Ovary (tissue), 7 donors: ENCODE measurements at regions not wholly inside any gene's neighbourhood (a gene's known extent, or its start where the extent isn't known, plus 50 kb on each side); places are given as distances from the start of the nearest gene placed in this dataset.

Source experiments
- DNase-seq, 5 donors: peaks; one replicate each; pipeline ENCODE4 v3.0.0-alpha.2; 2019 to 2020
- H3K27ac ChIP-seq, 2 donors: fragments of 200-600 bp; one replicate each; pipeline versions ENCODE4 v1.5.1 to v1.8.0; 2019 to 2022
- H3K27me3 ChIP-seq: fragments of 200-600 bp; one replicate; pipeline ENCODE4 v1.8.0; 2022
- H3K36me3 ChIP-seq: fragments of 200-600 bp; sonication (generic); one replicate; pipeline ENCODE4 v1.5.1; 2019
- H3K4me1 ChIP-seq: one replicate; pipeline ENCODE4 v1.8.1; 2013; ENCODE audit warnings: mild to moderate bottlenecking, moderate library complexity; ENCODE audit not compliant: insufficient read depth
- H3K4me3 ChIP-seq: fragments of 200-600 bp; sonication (generic); one replicate; pipeline ENCODE4 v1.5.1; 2017
- H3K9me3 ChIP-seq, 2 donors: fragments of 200-600 bp in 1 of 2; sonication (generic) in 1 of 2; one replicate each; pipeline versions ENCODE4 v1.5.1 to v1.8.1; 2013 to 2019; ENCODE audit warnings: mild to moderate bottlenecking in 1 of 2, moderate library complexity in 1 of 2
- EP300 ChIP-seq: sonication (generic); formaldehyde crosslinking; IDR thresholded peaks from one replicate; pipeline ENCODE4 v1.6.1; 2017; ENCODE audit warnings: antibody characterized with exemption
- POLR2A ChIP-seq: fragments of 450-650 bp; IDR thresholded peaks from one replicate; pipeline ENCODE4 v1.6.1; 2017; ENCODE audit warnings: antibody characterized with exemption, mild to moderate bottlenecking, moderate library complexity
- WGBS, 3 donors: extraction: QIAGEN DNeasy Blood & Tissue Kit in 1 of 3; methylation state at CpG; one replicate each; pipeline versions ENCODE4 v1.1.5 to v1.1.7; 2013 to 2017; 5-methylcytosine and 5-hydroxymethylcytosine counted together
- intact Hi-C, 4 donors: fragments of 100-400 bp; cut with DNase I; formaldehyde crosslinking; loops; one replicate each; pipeline versions ENCODE4 v1.11.0 to v1.15.1; 2022 to 2023
- TF ChIP-seq, protein P1 (sequence below), 3 donors: fragments of 450-650 bp in 2 of 3; fragments of 200-600 bp in 1 of 3; IDR thresholded peaks; one replicate each; pipeline versions ENCODE4 v1.5.1 to v1.8.0; 2016 to 2022; ENCODE audit warnings: antibody characterized with exemption in 3 of 3, mild to moderate bottlenecking in 1 of 3
- donor health status: DM: no; HTN: no; CAD: no; lungs with moderate emphysema.
- donor health status: DM: no; HTN: no; CAD: no.
- donor health status: Bipolar disorder and iron deficiency.
- donor health status: DM: no; HTN: no; CAD: no.
- donor health status: DM: yes; HTN: yes; CAD: no.

DNA sequence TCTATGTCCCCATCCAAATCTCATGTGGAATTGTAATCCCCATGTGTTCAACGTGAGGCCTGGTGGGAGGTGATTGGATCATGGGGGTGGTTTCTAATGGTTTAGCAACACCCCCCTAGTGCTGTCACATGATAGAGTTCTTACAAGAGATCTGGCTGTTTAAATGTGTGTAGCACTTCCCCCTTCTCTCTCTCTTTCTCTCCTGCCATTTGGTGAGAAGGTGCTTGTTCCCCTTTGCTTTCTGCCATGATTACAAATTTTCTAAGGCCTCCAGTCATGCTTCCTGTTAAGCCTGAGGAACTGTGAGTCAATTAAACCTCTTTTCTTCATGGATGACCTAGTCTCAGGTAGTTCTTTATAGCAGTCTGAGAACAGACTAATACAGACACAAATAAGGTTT is 165.4 kb downstream of the OGFRL1 start:
- WGBS, 3 donors, result 41 to 48% (median 44%) methylated on average over 1 of the region's 1 CpG
- TF ChIP-seq POLR2A (no peak), EP300 (no peak)
- TF ChIP-seq, protein P1, sequence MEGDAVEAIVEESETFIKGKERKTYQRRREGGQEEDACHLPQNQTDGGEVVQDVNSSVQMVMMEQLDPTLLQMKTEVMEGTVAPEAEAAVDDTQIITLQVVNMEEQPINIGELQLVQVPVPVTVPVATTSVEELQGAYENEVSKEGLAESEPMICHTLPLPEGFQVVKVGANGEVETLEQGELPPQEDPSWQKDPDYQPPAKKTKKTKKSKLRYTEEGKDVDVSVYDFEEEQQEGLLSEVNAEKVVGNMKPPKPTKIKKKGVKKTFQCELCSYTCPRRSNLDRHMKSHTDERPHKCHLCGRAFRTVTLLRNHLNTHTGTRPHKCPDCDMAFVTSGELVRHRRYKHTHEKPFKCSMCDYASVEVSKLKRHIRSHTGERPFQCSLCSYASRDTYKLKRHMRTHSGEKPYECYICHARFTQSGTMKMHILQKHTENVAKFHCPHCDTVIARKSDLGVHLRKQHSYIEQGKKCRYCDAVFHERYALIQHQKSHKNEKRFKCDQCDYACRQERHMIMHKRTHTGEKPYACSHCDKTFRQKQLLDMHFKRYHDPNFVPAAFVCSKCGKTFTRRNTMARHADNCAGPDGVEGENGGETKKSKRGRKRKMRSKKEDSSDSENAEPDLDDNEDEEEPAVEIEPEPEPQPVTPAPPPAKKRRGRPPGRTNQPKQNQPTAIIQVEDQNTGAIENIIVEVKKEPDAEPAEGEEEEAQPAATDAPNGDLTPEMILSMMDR (IDR thresholded peaks at IDR 0.05), result no peak

DNA sequence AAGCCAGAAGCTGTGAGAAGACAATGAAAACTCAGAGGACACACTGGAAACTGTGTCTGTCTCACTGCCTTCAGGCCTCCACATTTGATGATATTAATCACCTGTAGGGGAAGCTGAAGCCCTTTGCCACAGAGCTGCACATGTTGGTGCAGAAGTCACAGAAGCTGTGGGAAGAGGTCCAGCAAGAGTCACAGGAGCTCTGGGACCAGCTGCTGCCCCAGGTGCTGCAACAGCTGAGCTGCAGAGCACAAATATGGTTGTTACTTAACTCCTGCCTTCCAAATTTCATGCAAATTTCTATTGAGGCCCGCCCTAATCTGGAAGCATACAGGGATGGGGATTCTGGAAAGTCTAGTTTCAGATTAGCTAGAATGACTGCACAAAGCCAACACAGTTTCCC is 169.3 kb downstream of the OGFRL1 start:
- no peaks in the 10 kb centered on the region for H3K36me3 ChIP-seq
- no peaks in the 10 kb centered on the region for H3K4me1 ChIP-seq
- no peak overlapping the region for H3K27ac ChIP-seq
- DNase-seq, result no peak
- TF ChIP-seq, protein P1 (IDR thresholded peaks at IDR 0.05), result no peak
- TF ChIP-seq EP300, result no peak
- no peak for TF ChIP-seq POLR2A
- H3K9me3 ChIP-seq, result no peaks in the 10 kb centered on the region
- intact Hi-C loops, result no loop called here
- no peak overlapping the region for H3K4me3 ChIP-seq
- WGBS, 3 donors, result 87 to 92% (median 90%) methylated on average over 1 of the region's 1 CpG
- H3K27me3 ChIP-seq, result no peaks in the 10 kb centered on the region

More for the DNA sequence above, 165.4 kb downstream of the OGFRL1 start:
- Histone ChIP-seq H3K4me1 (no peaks in the 10 kb centered on the region), H3K4me3 (no peak overlapping the region), H3K9me3 (no peaks in the 10 kb centered on the region), H3K36me3 (no peaks in the 10 kb centered on the region), H3K27me3 (no peaks in the 10 kb centered on the region), H3K27ac (no peak overlapping the region)
- intact Hi-C loops, result no loop called here
- no peak for DNase-seq

DNA sequence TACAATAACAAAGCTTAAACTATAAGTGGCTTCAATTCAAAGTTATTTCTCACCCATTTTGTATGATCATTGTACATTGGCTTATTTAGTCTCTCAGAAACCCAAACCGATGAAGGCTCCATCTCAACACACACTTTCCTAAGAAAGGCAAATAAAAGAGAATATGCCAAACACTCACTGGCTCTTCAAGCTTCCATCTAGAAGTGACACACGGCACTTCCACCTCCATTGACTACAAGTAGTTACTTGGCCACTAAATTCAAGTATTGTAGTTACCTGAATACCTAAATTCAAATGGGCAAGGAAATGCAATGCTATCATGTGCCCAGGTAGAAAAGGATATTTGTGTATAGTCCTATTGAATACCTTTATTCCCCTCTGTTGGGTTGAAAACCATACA is 170.6 kb downstream of the OGFRL1 start:
- Histone ChIP-seq H3K9me3 (peaks cover 0 to 1% of the 10 kb centered on the region in 2 donors), H3K27ac (no peak overlapping the region), H3K4me3 (no peak overlapping the region), H3K27me3 (no peaks in the 10 kb centered on the region), H3K36me3 (no peaks in the 10 kb centered on the region), H3K4me1 (no peaks in the 10 kb centered on the region)
- DNase-seq, result no peak
- no peak for TF ChIP-seq POLR2A
- no peak for TF ChIP-seq EP300
- TF ChIP-seq, protein P1 (IDR thresholded peaks at IDR 0.05), result no peak
- intact Hi-C loops, result no loop called here
- 94 to 96% (median 95%) methylated on average over 2 of the region's 2 CpGs for WGBS, 3 donors

DNA sequence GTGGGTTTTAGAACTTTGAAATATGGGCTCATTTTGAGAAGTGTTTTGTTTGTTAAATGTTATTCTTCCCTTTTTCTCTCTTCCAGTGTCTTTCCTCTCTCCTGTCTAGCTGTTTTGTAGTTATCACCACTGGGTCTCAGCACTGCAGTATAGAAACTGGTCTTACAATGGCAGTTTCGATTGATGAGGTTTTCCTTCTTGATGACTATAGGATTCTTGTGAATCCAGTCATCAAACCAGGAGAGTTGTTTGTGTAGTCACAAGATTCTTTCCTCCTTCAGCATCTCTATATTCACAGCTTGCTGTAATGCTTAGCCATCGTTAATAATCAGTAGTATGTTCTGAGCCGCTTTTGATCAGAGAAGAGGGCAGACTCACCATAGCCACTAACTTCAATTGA is 172.3 kb downstream of the OGFRL1 start:
- no peaks in the 10 kb centered on the region for H3K36me3 ChIP-seq
- H3K27ac ChIP-seq, result no peak overlapping the region
- H3K27me3 ChIP-seq, result no peaks in the 10 kb centered on the region
- TF ChIP-seq POLR2A, result no peak
- TF ChIP-seq, protein P1 (IDR thresholded peaks at IDR 0.05), result no peak
- TF ChIP-seq EP300, result no peak
- intact Hi-C loops, result no loop called here
- 89 to 94% (median 91%) methylated on average over 3 of the region's 3 CpGs for WGBS, 3 donors
- H3K9me3 ChIP-seq, result peaks cover 0 to 2% of the 10 kb centered on the region in 2 donors
- no peak overlapping the region for H3K4me3 ChIP-seq
- H3K4me1 ChIP-seq, result no peaks in the 10 kb centered on the region
- no peak for DNase-seq
